ENCODE measurements at regions not wholly inside any gene's neighbourhood (a gene's known extent, or its start where the extent isn't known, plus 50 kb on each side); places are given as distances from the start of the nearest gene placed in this dataset.

GRCh38 chr2:137748533-137748932 lies 215.7 kb upstream of the HNMT start:
- Histone ChIP-seq H2BK5ac (ENCODE audit: low read depth, low read length, poor library complexity, severe bottlenecking) (no peak overlapping the region), H4K8ac (ENCODE audit: low read depth in 2 of 2, low read length in 2 of 2) (no peak overlapping the region), H3K4me3 (ENCODE audit: insufficient read depth, low read depth, low read length) (no peak overlapping the region), H3K27ac (ENCODE audit: insufficient read depth, low read length) (no peak overlapping the region), H3K9me1 (ENCODE audit: insufficient read depth, low read length) (no peaks in the 10 kb centered on the region), H4K91ac (ENCODE audit: insufficient read depth, low read depth, low read length) (no peak overlapping the region), H3K4me2 (ENCODE audit: low read depth, low read length) (no peak overlapping the region), H3K27me3 (ENCODE audit: control insufficient read depth, insufficient read depth, low read length) (no peaks in the 10 kb centered on the region), H4K5ac (ENCODE audit: low read depth, low read length) (no peak overlapping the region), H3K23ac (ENCODE audit: low read depth, low read length) (no peak overlapping the region), H3K79me1 (ENCODE audit: low read depth in 1 of 2, low read length in 2 of 2) (no peaks in the 10 kb centered on the region), H2AK9ac (replicated peaks; ENCODE audit: low read depth, low read length, poor library complexity) (no peak overlapping the region), H3K9me3 (ENCODE audit: control insufficient read depth, insufficient read depth, low read length) (peaks cover 5% of the 10 kb centered on the region; the same call in 1 of the 2 replicates), H3K36me3 (ENCODE audit: control insufficient read depth, insufficient read depth, low read length) (no peaks in the 10 kb centered on the region), H3K4ac (ENCODE audit: low read depth, low read length) (no peak overlapping the region), H2AFZ (replicated peaks; ENCODE audit: low read length, poor library complexity) (no peak overlapping the region), H2BK15ac (ENCODE audit: low read depth, low read length) (no peak overlapping the region), H3K14ac (replicated peaks; ENCODE audit: low read depth, low read length) (no peak overlapping the region), H2AK5ac (ENCODE audit: low read depth, low read length) (no peak overlapping the region), H2BK120ac (ENCODE audit: low read depth, low read length) (no peak overlapping the region), H3K18ac (ENCODE audit: low read depth, low read length) (no peak overlapping the region), H2BK20ac (ENCODE audit: low read depth, low read length) (no peak overlapping the region), H3K56ac (ENCODE audit: extremely low read depth, insufficient read depth, low read length) (no peak overlapping the region), H3K4me1 (ENCODE audit: control insufficient read depth, insufficient read depth, low read length) (no peaks in the 10 kb centered on the region), H3K9ac (ENCODE audit: low read depth, low read length) (no peak overlapping the region), H4K20me1 (ENCODE audit: insufficient read depth, low read length) (no peaks in the 10 kb centered on the region)
- in situ Hi-C loops (cut with MboI; ENCODE audit: low sequenced_read_pairs) (no loop called here), dilution Hi-C loops (cut with HindIII; ENCODE audit: low sequenced_read_pairs, unreplicated experiment) (no loop called here), intact Hi-C loops (cut with micrococcal nuclease) (no loop called here)
- DNase-seq: no peak
- no TSS peak for BruUV-seq (replicated peaks)
- ChIA-PET CTCF (no interaction called here), POLR2A (ENCODE audit: unreplicated experiment) (no interaction called here)
- ATAC-seq (ENCODE audit: low read depth): no peak
- TF ChIP-seq MAFK (IDR thresholded peaks at IDR 0.05; ENCODE audit: low read depth, low read length): no peak
- no peak for TF ChIP-seq SMC3 (IDR thresholded peaks at IDR 0.05; ENCODE audit: low read depth, low read length)
- no peak for TF ChIP-seq RAD21 (IDR thresholded peaks at IDR 0.05; ENCODE audit: low read length)
- no peak for TF ChIP-seq NFE2L2 (IDR thresholded peaks at IDR 0.05; ENCODE audit: low read depth, low read length)
- TF ChIP-seq USF2 (IDR thresholded peaks at IDR 0.05; ENCODE audit: low read depth, low read length): no peak
- no peak for TF ChIP-seq CEBPB (IDR thresholded peaks at IDR 0.05; ENCODE audit: low read depth, low read length)
- no peak for TF ChIP-seq MAZ (IDR thresholded peaks at IDR 0.05; ENCODE audit: borderline replicate concordance, low read depth, low read length)
- no peak for TF ChIP-seq FOS (IDR thresholded peaks at IDR 0.05; ENCODE audit: low read depth, low read length)
- TF ChIP-seq RCOR1 (IDR thresholded peaks at IDR 0.05; ENCODE audit: insufficient replicate concordance, low read length): no peak
- no peak for TF ChIP-seq RFX5 (IDR thresholded peaks at IDR 0.05; ENCODE audit: low read depth, low read length)
- TF ChIP-seq CTCF (conservative IDR thresholded peaks at IDR 0.05; ENCODE audit: low read depth, low read length): no peak
- no peak for TF ChIP-seq MXI1 (IDR thresholded peaks at IDR 0.05; ENCODE audit: borderline replicate concordance, low read depth, low read length)
- TF ChIP-seq CHD1 (IDR thresholded peaks at IDR 0.05; ENCODE audit: low read depth, low read length): no peak
- TF ChIP-seq ELK1 (IDR thresholded peaks at IDR 0.05; ENCODE audit: borderline replicate concordance, low read depth, low read length): no peak
- no peak for TF ChIP-seq BHLHE40 (IDR thresholded peaks at IDR 0.05; ENCODE audit: low read depth, low read length)
- TF ChIP-seq POLR2A (IDR thresholded peaks at IDR 0.05; ENCODE audit: low read depth, low read length): no peak
- no CpG with 5 or more reads among the region's 3 CpGs for WGBS, 2 experiments (ENCODE audit: extremely low coverage in 2 of 2, insufficient read length in 1 of 2)

Data from IMR-90 (cell line).